Gastroesophageal sphincter (tissue), 4 donors: ENCODE measurements at regions not wholly inside any gene's neighbourhood (a gene's known extent, or its start where the extent isn't known, plus 50 kb on each side); places are given as distances from the start of the nearest gene placed in this dataset.

Experiments
- ATAC-seq: fragments of 150-250 bp; one replicate; pipeline ENCODE4 v1.9.1; 2016; ENCODE audit warnings: mild to moderate bottlenecking, moderate library complexity
- H3K27ac ChIP-seq, 4 donors: fragments of 200-600 bp; sonication (generic) in 3 of 4; 1 replicate in 3 of 4; 2 replicates in 1 of 4; pipeline ENCODE4 v1.5.1; 2016 to 2019
- H3K27me3 ChIP-seq: fragments of 200-600 bp; sonication (generic); one replicate; pipeline ENCODE4 v1.5.1; 2019
- H3K36me3 ChIP-seq, 2 donors: fragments of 200-600 bp; sonication (generic); one replicate each; pipeline ENCODE4 v1.5.1; 2019; ENCODE audit warnings: control low read depth in 1 of 2
- H3K4me1 ChIP-seq, 3 donors: fragments of 200-600 bp; sonication (generic); 1 replicate in 2 of 3; 2 replicates in 1 of 3; pipeline ENCODE4 v1.5.1; 2016 to 2019; ENCODE audit warnings: control low read depth in 2 of 3
- H3K4me3 ChIP-seq, 2 donors: fragments of 200-600 bp; sonication (generic); one replicate each; pipeline ENCODE4 v1.5.1; 2019; ENCODE audit warnings: mild to moderate bottlenecking in 1 of 2, moderate library complexity in 1 of 2
- H3K9me3 ChIP-seq, 3 donors: fragments of 200-600 bp; sonication (generic); one replicate each; pipeline ENCODE4 v1.5.1; 2017 to 2019; ENCODE audit warnings: control low read depth in 2 of 3
- CTCF ChIP-seq, 4 experiments: fragments of 200-600 bp in 2 of 4; fragments of 450-650 bp in 2 of 4; sonication (generic) in 1 of 4; IDR thresholded peaks; one replicate each; pipeline ENCODE4 v1.5.1; 2017 to 2019; ENCODE audit warnings: antibody characterized with exemption in 4 of 4, mild to moderate bottlenecking in 2 of 4, moderate library complexity in 2 of 4
- EP300 ChIP-seq: sonication (generic); formaldehyde crosslinking; IDR thresholded peaks from one replicate; pipeline ENCODE4 v1.6.1; 2017; ENCODE audit warnings: antibody characterized with exemption, mild to moderate bottlenecking
- POLR2A ChIP-seq, 2 donors: fragments of 450-650 bp; IDR thresholded peaks; one replicate each; pipeline ENCODE4 v1.6.1; 2017; ENCODE audit warnings: antibody characterized with exemption in 2 of 2, mild to moderate bottlenecking in 2 of 2, moderate library complexity in 1 of 2
- POLR2AphosphoS5 ChIP-seq: sonication (generic); formaldehyde crosslinking; IDR thresholded peaks from one replicate; pipeline ENCODE4 v1.6.1; 2017; ENCODE audit warnings: antibody characterized with exemption
- WGBS, 2 donors: methylation state at CpG; one replicate each; pipeline ENCODE4 v1.1.5; 2018; ENCODE audit warnings: low coverage in 1 of 2; 5-methylcytosine and 5-hydroxymethylcytosine counted together

- no peak overlapping the region for H3K27ac ChIP-seq
- no peaks in the 10 kb centered on the region for H3K27me3 ChIP-seq
- H3K4me1 ChIP-seq, result no peaks in the 10 kb centered on the region
- no peaks in the 10 kb centered on the region for H3K36me3 ChIP-seq
- TF ChIP-seq POLR2AphosphoS5 (no peak), CTCF (IDR thresholded peaks at IDR 0.05) (no peak), EP300 (no peak), POLR2A (IDR thresholded peaks at IDR 0.05) (no peak)
- H3K9me3 ChIP-seq, result no peaks in the 10 kb centered on the region
- no peak overlapping the region for H3K4me3 ChIP-seq
- ATAC-seq, result no peak
- 39 to 44% methylated on average over 1 of the region's 1 CpG for WGBS, 2 donors
These were observed 341.6 kb downstream of the TGFB2 start for GRCh38 chr1:218686761-218687160.

GRCh38 chr1:218692808-218693207 lies 347.7 kb downstream of the TGFB2 start:
- Histone ChIP-seq H3K27ac (no peak overlapping the region), H3K27me3 (no peaks in the 10 kb centered on the region), H3K9me3 (no peaks in the 10 kb centered on the region), H3K36me3 (no peaks in the 10 kb centered on the region), H3K4me3 (no peak overlapping the region), H3K4me1 (no peaks in the 10 kb centered on the region)
- 73 to 81% methylated on average over 2 of the region's 2 CpGs for WGBS, 2 donors
- ATAC-seq, result no peak
- TF ChIP-seq CTCF (IDR thresholded peaks at IDR 0.05) (no peak), POLR2AphosphoS5 (no peak), EP300 (no peak), POLR2A (IDR thresholded peaks at IDR 0.05) (no peak)

DNA sequence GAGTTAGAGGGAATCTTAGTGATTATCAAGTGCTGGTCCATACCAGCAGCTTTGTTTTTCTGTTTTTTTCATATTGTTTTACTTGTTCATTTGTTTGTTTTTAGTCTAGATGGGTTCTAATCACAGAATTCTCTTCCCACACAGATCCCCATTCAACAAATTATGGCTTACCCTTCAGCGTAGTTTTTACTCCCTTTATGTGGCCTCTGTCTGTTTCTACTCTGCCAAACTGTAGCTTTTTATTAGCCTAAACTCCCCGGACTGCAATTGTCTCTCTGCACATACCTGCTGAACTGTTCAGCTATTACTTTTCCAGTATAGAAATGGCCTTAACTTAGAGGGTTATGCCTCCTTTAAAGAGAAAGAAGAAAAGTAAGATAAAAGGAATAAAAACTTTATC lies 348.5 kb downstream of the TGFB2 start:
- Histone ChIP-seq H3K4me3 (no peak overlapping the region), H3K27me3 (no peaks in the 10 kb centered on the region), H3K27ac (no peak overlapping the region), H3K4me1 (no peaks in the 10 kb centered on the region), H3K9me3 (no peaks in the 10 kb centered on the region), H3K36me3 (no peaks in the 10 kb centered on the region)
- ATAC-seq, result no peak
- TF ChIP-seq POLR2AphosphoS5 (no peak), EP300 (no peak), CTCF (IDR thresholded peaks at IDR 0.05) (no peak), POLR2A (IDR thresholded peaks at IDR 0.05) (no peak)
- WGBS, 2 donors, result 39 to 60% methylated on average over 1 to 2 of the region's 2 CpGs

- no peak for TF ChIP-seq POLR2A (IDR thresholded peaks at IDR 0.05)
- no peak for TF ChIP-seq CTCF (IDR thresholded peaks at IDR 0.05)
- TF ChIP-seq POLR2AphosphoS5, result no peak
- TF ChIP-seq EP300, result no peak
- no peak for ATAC-seq
- Histone ChIP-seq H3K9me3 (no peaks in the 10 kb centered on the region), H3K27ac (no peak overlapping the region), H3K4me3 (no peak overlapping the region), H3K27me3 (no peaks in the 10 kb centered on the region), H3K4me1 (no peaks in the 10 kb centered on the region), H3K36me3 (no peaks in the 10 kb centered on the region)
- WGBS, 2 donors, result 60 to 82% methylated on average over 3 of the region's 3 CpGs
These were observed 348.9 kb downstream of the TGFB2 start for GRCh38 chr1:218694085-218694484.

DNA sequence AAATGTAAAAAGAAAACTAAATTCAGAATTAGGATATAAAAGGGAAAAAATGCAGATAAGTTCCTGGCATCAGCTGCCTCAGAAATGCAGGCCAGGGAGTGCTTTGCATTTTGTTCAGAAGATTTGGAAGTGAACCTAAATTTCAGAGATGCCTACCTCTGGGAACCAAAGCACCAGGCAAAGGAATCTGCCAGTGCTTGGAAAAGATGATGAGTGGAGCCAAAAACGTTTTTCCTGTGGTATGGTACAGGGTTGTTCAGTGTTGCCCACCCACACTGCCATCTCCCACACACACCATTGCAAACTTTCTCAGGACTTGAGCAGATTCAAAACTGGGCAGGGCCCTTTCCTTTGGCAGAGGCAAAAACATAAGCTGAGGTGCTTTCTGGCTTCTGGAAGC lies 349.5 kb downstream of the TGFB2 start:
- ATAC-seq, result no peak
- H3K4me1 ChIP-seq, result no peaks in the 10 kb centered on the region
- H3K4me3 ChIP-seq, result no peak overlapping the region
- no peaks in the 10 kb centered on the region for H3K36me3 ChIP-seq
- TF ChIP-seq POLR2AphosphoS5 (no peak), EP300 (no peak), POLR2A (IDR thresholded peaks at IDR 0.05) (no peak), CTCF (IDR thresholded peaks at IDR 0.05) (no peak)
- 20 to 30% methylated on average over 1 of the region's 1 CpG for WGBS, 2 donors
- H3K9me3 ChIP-seq, result no peaks in the 10 kb centered on the region
- no peaks in the 10 kb centered on the region for H3K27me3 ChIP-seq
- H3K27ac ChIP-seq, result no peak overlapping the region
